PC-3 (cell line): ENCODE measurements at regions not wholly inside any gene's neighbourhood (a gene's known extent, or its start where the extent isn't known, plus 50 kb on each side); places are given as distances from the start of the nearest gene placed in this dataset.

Source experiments
- EZH2 ChIP-seq: fragments of 300-600 bp; sonication (generic); IDR thresholded peaks from one replicate; pipeline ENCODE4 v1.6.1; 2017; ENCODE audit warnings: antibody characterized with exemption, mild to moderate bottlenecking, low read length; ENCODE audit not compliant: unreplicated experiment
- TF ChIP-seq, protein P1 (sequence below): fragments of 300-600 bp; sonication (generic); conservative IDR thresholded peaks from 2 replicates; pipeline ENCODE4 v1.5.1; 2017; ENCODE audit warnings: antibody characterized with exemption, low read depth, mild to moderate bottlenecking, low read length

- TF ChIP-seq, protein P1, sequence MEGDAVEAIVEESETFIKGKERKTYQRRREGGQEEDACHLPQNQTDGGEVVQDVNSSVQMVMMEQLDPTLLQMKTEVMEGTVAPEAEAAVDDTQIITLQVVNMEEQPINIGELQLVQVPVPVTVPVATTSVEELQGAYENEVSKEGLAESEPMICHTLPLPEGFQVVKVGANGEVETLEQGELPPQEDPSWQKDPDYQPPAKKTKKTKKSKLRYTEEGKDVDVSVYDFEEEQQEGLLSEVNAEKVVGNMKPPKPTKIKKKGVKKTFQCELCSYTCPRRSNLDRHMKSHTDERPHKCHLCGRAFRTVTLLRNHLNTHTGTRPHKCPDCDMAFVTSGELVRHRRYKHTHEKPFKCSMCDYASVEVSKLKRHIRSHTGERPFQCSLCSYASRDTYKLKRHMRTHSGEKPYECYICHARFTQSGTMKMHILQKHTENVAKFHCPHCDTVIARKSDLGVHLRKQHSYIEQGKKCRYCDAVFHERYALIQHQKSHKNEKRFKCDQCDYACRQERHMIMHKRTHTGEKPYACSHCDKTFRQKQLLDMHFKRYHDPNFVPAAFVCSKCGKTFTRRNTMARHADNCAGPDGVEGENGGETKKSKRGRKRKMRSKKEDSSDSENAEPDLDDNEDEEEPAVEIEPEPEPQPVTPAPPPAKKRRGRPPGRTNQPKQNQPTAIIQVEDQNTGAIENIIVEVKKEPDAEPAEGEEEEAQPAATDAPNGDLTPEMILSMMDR: no peak
- no peak for TF ChIP-seq EZH2
Observed at GRCh38 chr6:78623554-78623953, 243.8 kb upstream of the IRAK1BP1 start.
